ENCODE measurements at regions not wholly inside any gene's neighbourhood (a gene's known extent, or its start where the extent isn't known, plus 50 kb on each side); places are given as distances from the start of the nearest gene placed in this dataset.
"Not testable (repeated sequence)": the region's sequence is repeated elsewhere in the genome, so short reads cannot be mapped to it uniquely, and the experiment has no call there.

DNA sequence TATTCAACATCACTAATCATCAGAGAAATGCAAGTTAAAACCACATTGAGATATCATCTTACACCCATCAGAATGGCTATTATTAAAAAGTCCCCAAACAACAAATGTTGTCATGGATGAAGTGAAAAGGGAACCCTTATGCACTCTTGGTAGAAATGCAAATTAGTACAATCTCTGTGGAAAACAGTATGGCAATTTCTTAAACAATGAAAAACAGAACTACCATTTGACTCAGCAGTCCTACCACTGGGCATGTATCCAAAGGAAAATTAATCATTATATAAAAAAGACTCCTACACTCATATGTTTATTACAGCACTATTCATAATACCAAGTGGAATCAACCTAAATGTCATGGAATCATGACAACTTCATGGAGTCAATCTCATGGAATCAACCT lies 611.3 kb upstream of the GJE1 start:
- Histone ChIP-seq H3K9me3 (ENCODE audit: control insufficient read depth in 1 of 2, low read length in 2 of 2) (no peaks in the 10 kb centered on the region), H3K4me1 (ENCODE audit: control insufficient read depth in 1 of 2, insufficient read depth in 2 of 2, low read length in 2 of 2) (no peaks in the 10 kb centered on the region), H3K36me3 (ENCODE audit: control insufficient read depth in 1 of 2, insufficient read depth in 2 of 2, low read length in 2 of 2) (no peaks in the 10 kb centered on the region), H3K27me3 (ENCODE audit: low read depth, low read length) (no peaks in the 10 kb centered on the region), H3K4me3 (ENCODE audit: low read depth in 1 of 2, low read length in 2 of 2) (no peak overlapping the region), H3K27ac (ENCODE audit: low read length) (no peak overlapping the region)

GRCh38 chr6:141513830-141514229 lies 618.9 kb upstream of the GJE1 start:
- Histone ChIP-seq H3K4me3 (ENCODE audit: low read depth in 1 of 2, low read length in 2 of 2) (no peak overlapping the region), H3K4me1 (ENCODE audit: control insufficient read depth in 1 of 2, insufficient read depth in 2 of 2, low read length in 2 of 2) (no peaks in the 10 kb centered on the region), H3K36me3 (ENCODE audit: control insufficient read depth in 1 of 2, insufficient read depth in 2 of 2, low read length in 2 of 2) (no peaks in the 10 kb centered on the region), H3K27ac (ENCODE audit: low read length) (no peak overlapping the region), H3K27me3 (ENCODE audit: low read depth, low read length) (no peaks in the 10 kb centered on the region), H3K9me3 (ENCODE audit: control insufficient read depth in 1 of 2, low read length in 2 of 2) (no peaks in the 10 kb centered on the region)

DNA sequence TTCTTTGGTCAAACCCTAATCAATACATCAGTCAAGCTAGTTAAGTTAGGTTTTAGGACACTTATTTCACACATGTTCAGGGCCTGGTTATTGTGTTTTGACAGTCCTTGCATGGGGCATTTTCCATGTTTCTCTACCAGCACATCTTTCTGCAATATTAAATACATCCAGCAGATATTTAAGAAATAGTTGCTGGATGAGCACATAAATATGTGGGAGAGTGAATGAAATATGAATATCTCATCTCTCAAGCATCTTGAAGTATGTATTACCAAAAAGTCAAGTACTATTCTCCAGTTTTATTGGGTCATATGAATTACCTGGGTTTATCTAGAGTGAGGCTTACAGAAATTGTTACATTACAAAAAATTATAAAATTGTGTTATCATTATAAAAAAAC lies 621.9 kb upstream of the GJE1 start:
- H3K4me1 ChIP-seq (ENCODE audit: control insufficient read depth in 1 of 2, insufficient read depth in 2 of 2, low read length in 2 of 2): no peaks in the 10 kb centered on the region
- no peaks in the 10 kb centered on the region for H3K27me3 ChIP-seq (ENCODE audit: low read depth, low read length)
- H3K36me3 ChIP-seq (ENCODE audit: control insufficient read depth in 1 of 2, insufficient read depth in 2 of 2, low read length in 2 of 2): no peaks in the 10 kb centered on the region
- H3K27ac ChIP-seq (ENCODE audit: low read length): no peak overlapping the region
- no peak overlapping the region for H3K4me3 ChIP-seq (ENCODE audit: low read depth in 1 of 2, low read length in 2 of 2)
- peaks cover 0 to 9% of the 10 kb centered on the region in 2 donors for H3K9me3 ChIP-seq (ENCODE audit: control insufficient read depth in 1 of 2, low read length in 2 of 2)

- peak overlapping the region in 1 of 2 donors; percentile 29 for H3K4me3 ChIP-seq (ENCODE audit: low read depth in 1 of 2, low read length in 2 of 2)
- not testable (repeated sequence) for H3K36me3 ChIP-seq (ENCODE audit: control insufficient read depth in 1 of 2, insufficient read depth in 2 of 2, low read length in 2 of 2); H3K4me1 ChIP-seq (ENCODE audit: control insufficient read depth in 1 of 2, insufficient read depth in 2 of 2, low read length in 2 of 2); H3K27ac ChIP-seq (ENCODE audit: low read length); H3K27me3 ChIP-seq (ENCODE audit: low read depth, low read length)
- peaks cover 0 to 13% of the 10 kb centered on the region in 2 donors for H3K9me3 ChIP-seq (ENCODE audit: control insufficient read depth in 1 of 2, low read length in 2 of 2)
Measured at GRCh38 chr6:141506062-141506461, 626.7 kb upstream of the GJE1 start.

GRCh38 chr6:141504318-141504717 lies 628.4 kb upstream of the GJE1 start:
- H3K36me3 ChIP-seq (ENCODE audit: control insufficient read depth in 1 of 2, insufficient read depth in 2 of 2, low read length in 2 of 2); H3K4me1 ChIP-seq (ENCODE audit: control insufficient read depth in 1 of 2, insufficient read depth in 2 of 2, low read length in 2 of 2); H3K4me3 ChIP-seq (ENCODE audit: low read depth in 1 of 2, low read length in 2 of 2); H3K27ac ChIP-seq (ENCODE audit: low read length); H3K27me3 ChIP-seq (ENCODE audit: low read depth, low read length): not testable (repeated sequence)
- H3K9me3 ChIP-seq (ENCODE audit: control insufficient read depth in 1 of 2, low read length in 2 of 2): peaks cover 0 to 13% of the 10 kb centered on the region in 2 donors

GRCh38 chr6:141501616-141502015 lies 631.1 kb upstream of the GJE1 start:
- Histone ChIP-seq H3K4me3 (ENCODE audit: low read depth in 1 of 2, low read length in 2 of 2) (no peak overlapping the region), H3K9me3 (ENCODE audit: control insufficient read depth in 1 of 2, low read length in 2 of 2) (peaks cover 0 to 12% of the 10 kb centered on the region in 2 donors), H3K27me3 (ENCODE audit: low read depth, low read length) (no peaks in the 10 kb centered on the region), H3K27ac (ENCODE audit: low read length) (no peak overlapping the region), H3K36me3 (ENCODE audit: control insufficient read depth in 1 of 2, insufficient read depth in 2 of 2, low read length in 2 of 2) (no peaks in the 10 kb centered on the region), H3K4me1 (ENCODE audit: control insufficient read depth in 1 of 2, insufficient read depth in 2 of 2, low read length in 2 of 2) (no peaks in the 10 kb centered on the region)

DNA sequence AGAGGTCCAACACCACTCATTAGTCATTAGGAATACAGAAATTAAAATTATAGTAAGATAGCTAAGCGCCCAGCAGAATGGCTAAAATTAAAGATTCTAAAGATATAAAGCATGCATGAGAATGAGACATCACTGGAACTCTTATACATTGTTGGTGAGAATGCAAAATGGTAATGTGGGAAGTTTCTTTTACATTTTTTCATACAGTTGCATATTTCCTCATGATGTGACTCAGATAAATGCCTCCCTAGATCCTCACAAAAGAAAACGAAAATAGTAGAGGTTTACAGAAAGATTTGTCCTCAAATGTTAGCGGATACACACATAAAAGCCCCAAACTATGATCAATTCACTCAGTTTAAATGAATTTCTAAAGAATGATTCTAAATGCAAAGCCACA lies 633.7 kb upstream of the GJE1 start:
- H3K4me1 ChIP-seq (ENCODE audit: control insufficient read depth in 1 of 2, insufficient read depth in 2 of 2, low read length in 2 of 2): no peaks in the 10 kb centered on the region
- H3K27ac ChIP-seq (ENCODE audit: low read length): no peak overlapping the region
- no peaks in the 10 kb centered on the region for H3K27me3 ChIP-seq (ENCODE audit: low read depth, low read length)
- no peaks in the 10 kb centered on the region for H3K9me3 ChIP-seq (ENCODE audit: control insufficient read depth in 1 of 2, low read length in 2 of 2)
- H3K4me3 ChIP-seq (ENCODE audit: low read depth in 1 of 2, low read length in 2 of 2): no peak overlapping the region
- no peaks in the 10 kb centered on the region for H3K36me3 ChIP-seq (ENCODE audit: control insufficient read depth in 1 of 2, insufficient read depth in 2 of 2, low read length in 2 of 2)

DNA sequence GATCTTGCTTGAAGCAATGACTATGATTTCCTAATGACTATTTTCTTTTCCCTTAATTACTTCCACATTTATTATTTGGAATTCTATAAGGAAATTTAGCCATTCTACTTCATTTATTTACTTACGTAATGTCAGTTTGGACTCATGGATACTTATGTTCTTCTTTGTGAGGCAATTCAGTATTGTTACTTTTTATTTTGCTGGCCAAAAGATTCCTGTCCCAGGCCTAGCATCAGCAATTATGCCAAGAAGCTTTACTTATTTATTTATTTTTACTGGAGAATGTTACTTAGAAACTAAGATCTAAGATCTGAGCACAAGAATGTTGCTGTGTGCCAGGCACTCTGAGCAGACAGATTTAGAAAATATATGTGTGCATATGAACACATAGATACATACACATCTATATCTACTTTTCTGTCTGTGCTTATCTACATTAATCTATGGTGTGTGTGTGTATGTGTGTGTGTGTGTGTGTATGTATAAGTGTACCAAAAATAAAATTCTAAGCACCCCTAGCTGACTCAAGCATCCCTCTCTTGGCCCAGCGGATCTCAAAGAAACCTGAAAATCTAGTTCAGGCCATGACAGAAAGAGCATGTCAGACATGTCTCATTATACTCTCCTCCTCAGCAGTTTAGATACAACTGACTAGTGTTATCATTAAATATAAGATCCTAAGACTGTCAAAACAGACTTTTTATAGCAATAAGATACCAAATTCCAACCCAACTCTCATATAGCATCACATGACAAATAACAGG lies 640.0 kb upstream of the GJE1 start:
- Histone ChIP-seq H3K9me3 (ENCODE audit: control insufficient read depth in 1 of 2, low read length in 2 of 2) (no peaks in the 10 kb centered on the region), H3K36me3 (ENCODE audit: control insufficient read depth in 1 of 2, insufficient read depth in 2 of 2, low read length in 2 of 2) (no peaks in the 10 kb centered on the region), H3K27me3 (ENCODE audit: low read depth, low read length) (no peaks in the 10 kb centered on the region), H3K27ac (ENCODE audit: low read length) (no peak overlapping the region), H3K4me1 (ENCODE audit: control insufficient read depth in 1 of 2, insufficient read depth in 2 of 2, low read length in 2 of 2) (no peaks in the 10 kb centered on the region), H3K4me3 (ENCODE audit: low read depth in 1 of 2, low read length in 2 of 2) (no peak overlapping the region)

DNA sequence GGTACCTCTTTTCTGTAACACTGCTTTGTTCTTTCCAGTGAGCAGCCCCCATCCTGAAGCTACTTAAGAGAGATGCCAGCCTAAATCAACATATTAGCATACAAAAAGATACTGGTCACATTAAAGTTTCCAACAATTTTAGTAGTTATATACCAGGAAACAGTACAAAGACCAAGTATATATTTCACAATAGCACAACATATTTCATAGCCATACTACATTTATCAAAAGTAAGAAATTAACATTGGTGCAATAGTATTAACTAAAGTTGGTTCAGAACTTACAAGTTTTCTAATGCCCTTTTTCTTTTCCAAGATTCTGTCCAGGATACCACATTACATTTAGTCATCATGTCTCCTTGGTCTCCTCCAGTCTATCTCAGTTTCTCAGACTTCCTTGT lies 641.0 kb upstream of the GJE1 start:
- no peaks in the 10 kb centered on the region for H3K4me1 ChIP-seq (ENCODE audit: control insufficient read depth in 1 of 2, insufficient read depth in 2 of 2, low read length in 2 of 2)
- no peaks in the 10 kb centered on the region for H3K27me3 ChIP-seq (ENCODE audit: low read depth, low read length)
- H3K4me3 ChIP-seq (ENCODE audit: low read depth in 1 of 2, low read length in 2 of 2): no peak overlapping the region
- H3K9me3 ChIP-seq (ENCODE audit: control insufficient read depth in 1 of 2, low read length in 2 of 2): no peaks in the 10 kb centered on the region
- H3K27ac ChIP-seq (ENCODE audit: low read length): no peak overlapping the region
- H3K36me3 ChIP-seq (ENCODE audit: control insufficient read depth in 1 of 2, insufficient read depth in 2 of 2, low read length in 2 of 2): no peaks in the 10 kb centered on the region

DNA sequence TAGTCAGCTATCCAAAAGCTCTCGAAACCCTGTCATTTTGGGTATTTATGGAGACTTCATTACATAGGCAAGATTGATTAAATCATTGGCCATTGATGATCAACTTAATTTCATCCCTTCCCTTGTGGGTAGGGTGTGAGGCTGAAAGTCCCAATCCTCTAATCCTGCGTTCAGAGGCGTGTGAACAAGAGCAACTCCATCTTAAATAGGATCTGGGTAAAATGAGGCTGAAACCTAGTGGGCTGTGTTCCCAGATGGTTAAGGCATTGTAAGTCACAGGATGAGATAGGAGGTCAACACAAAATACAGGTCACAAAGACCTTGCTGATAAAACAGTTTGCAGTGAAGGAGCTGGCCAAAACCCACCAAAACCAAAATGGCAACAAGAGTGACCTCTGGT lies 641.7 kb upstream of the GJE1 start:
- Histone ChIP-seq H3K27ac (ENCODE audit: low read length) (no peak overlapping the region), H3K36me3 (ENCODE audit: control insufficient read depth in 1 of 2, insufficient read depth in 2 of 2, low read length in 2 of 2) (no peaks in the 10 kb centered on the region), H3K9me3 (ENCODE audit: control insufficient read depth in 1 of 2, low read length in 2 of 2) (no peaks in the 10 kb centered on the region), H3K4me1 (ENCODE audit: control insufficient read depth in 1 of 2, insufficient read depth in 2 of 2, low read length in 2 of 2) (no peaks in the 10 kb centered on the region), H3K27me3 (ENCODE audit: low read depth, low read length) (no peaks in the 10 kb centered on the region), H3K4me3 (ENCODE audit: low read depth in 1 of 2, low read length in 2 of 2) (no peak overlapping the region)

GRCh38 chr6:141488488-141488887 lies 644.2 kb upstream of the GJE1 start:
- Histone ChIP-seq H3K9me3 (ENCODE audit: control insufficient read depth in 1 of 2, low read length in 2 of 2) (no peaks in the 10 kb centered on the region), H3K27ac (ENCODE audit: low read length) (no peak overlapping the region), H3K4me3 (ENCODE audit: low read depth in 1 of 2, low read length in 2 of 2) (no peak overlapping the region), H3K36me3 (ENCODE audit: control insufficient read depth in 1 of 2, insufficient read depth in 2 of 2, low read length in 2 of 2) (no peaks in the 10 kb centered on the region), H3K4me1 (ENCODE audit: control insufficient read depth in 1 of 2, insufficient read depth in 2 of 2, low read length in 2 of 2) (peaks cover 0 to 4% of the 10 kb centered on the region in 2 donors), H3K27me3 (ENCODE audit: low read depth, low read length) (no peaks in the 10 kb centered on the region)

- peaks cover 0 to 4% of the 10 kb centered on the region in 2 donors for H3K4me1 ChIP-seq (ENCODE audit: control insufficient read depth in 1 of 2, insufficient read depth in 2 of 2, low read length in 2 of 2)
- no peak overlapping the region for H3K4me3 ChIP-seq (ENCODE audit: low read depth in 1 of 2, low read length in 2 of 2)
- H3K27me3 ChIP-seq (ENCODE audit: low read depth, low read length): no peaks in the 10 kb centered on the region
- H3K36me3 ChIP-seq (ENCODE audit: control insufficient read depth in 1 of 2, insufficient read depth in 2 of 2, low read length in 2 of 2): no peaks in the 10 kb centered on the region
- H3K27ac ChIP-seq (ENCODE audit: low read length): no peak overlapping the region
- no peaks in the 10 kb centered on the region for H3K9me3 ChIP-seq (ENCODE audit: control insufficient read depth in 1 of 2, low read length in 2 of 2)
Measured at GRCh38 chr6:141486942-141487341, 645.8 kb upstream of the GJE1 start.
